Breast epithelium (tissue), 4 donors: ENCODE measurements at regions not wholly inside any gene's neighbourhood (a gene's known extent, or its start where the extent isn't known, plus 50 kb on each side); places are given as distances from the start of the nearest gene placed in this dataset.

Source experiments
- DNase-seq, 2 donors: peaks; one replicate each; pipeline ENCODE4 v3.0.0-alpha.2; 2019; ENCODE audit warnings: low spot score in 2 of 2
- H3K27ac ChIP-seq, 2 donors: fragments of 200-600 bp; sonication (generic) in 1 of 2; one replicate each; pipeline ENCODE4 v1.5.1; 2016 to 2019; ENCODE audit warnings: mild to moderate bottlenecking in 1 of 2
- H3K27me3 ChIP-seq, 2 donors: fragments of 200-600 bp; sonication (generic) in 1 of 2; one replicate each; pipeline versions ENCODE4 v1.5.1 to v1.6.0; 2017 to 2019; ENCODE audit warnings: control low read depth in 1 of 2, mild to moderate bottlenecking in 1 of 2
- H3K36me3 ChIP-seq: fragments of 200-600 bp; one replicate; pipeline ENCODE4 v1.5.1; 2019
- H3K4me1 ChIP-seq, 2 donors: fragments of 200-600 bp; sonication (generic); one replicate each; pipeline ENCODE4 v1.5.1; 2016 to 2019; ENCODE audit warnings: control low read depth in 1 of 2
- H3K4me3 ChIP-seq, 3 donors: fragments of 200-600 bp; sonication (generic); 1 replicate in 2 of 3; 2 replicates in 1 of 3; pipeline ENCODE4 v1.5.1; 2016 to 2019; ENCODE audit warnings: mild to moderate bottlenecking in 3 of 3, moderate library complexity in 2 of 3
- H3K9me3 ChIP-seq, 2 donors: fragments of 200-600 bp; sonication (generic) in 1 of 2; one replicate each; pipeline ENCODE4 v1.5.1; 2016 to 2019; ENCODE audit warnings: control low read depth in 1 of 2
- POLR2A ChIP-seq: fragments of 450-650 bp; IDR thresholded peaks from one replicate; pipeline ENCODE4 v1.6.1; 2016; ENCODE audit warnings: antibody characterized with exemption, mild to moderate bottlenecking, moderate library complexity
- POLR2AphosphoS5 ChIP-seq, 3 donors: sonication (generic); formaldehyde crosslinking; IDR thresholded peaks; one replicate each; pipeline ENCODE4 v1.6.1; 2017; ENCODE audit warnings: antibody characterized with exemption in 3 of 3
- intact Hi-C: fragments of 100-400 bp; cut with DNase I; formaldehyde crosslinking; loops from one replicate; pipeline ENCODE4 v1.15.1; 2023; ENCODE audit warnings: low total_unique reads
- TF ChIP-seq, protein P1 (sequence below), 3 donors: fragments of 450-650 bp; IDR thresholded peaks; one replicate each; pipeline ENCODE4 v1.5.1; 2016 to 2017; ENCODE audit warnings: antibody characterized with exemption in 3 of 3, mild to moderate bottlenecking in 3 of 3, moderate library complexity in 3 of 3

DNA sequence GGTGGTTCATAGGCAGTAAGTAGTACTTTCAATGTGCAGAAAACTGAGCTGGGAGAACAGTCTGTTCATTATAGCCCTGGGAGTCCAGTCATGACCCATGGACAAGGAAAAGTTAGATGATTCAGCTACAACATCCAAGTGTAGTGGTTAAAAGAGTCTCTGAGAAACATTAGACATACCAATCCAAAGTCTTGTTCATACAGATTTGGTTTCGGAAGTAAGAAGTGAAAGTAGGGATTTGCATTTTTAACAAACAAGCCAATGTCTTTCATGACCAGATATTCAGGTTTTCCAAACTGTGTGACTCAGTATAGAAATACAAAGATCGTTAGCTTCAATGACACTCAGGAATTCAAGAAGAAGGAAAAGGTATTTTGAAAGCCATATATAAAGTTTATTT, 345.3 kb downstream of the SLITRK1 start:
- Histone ChIP-seq H3K27ac (no peak overlapping the region), H3K36me3 (no peaks in the 10 kb centered on the region), H3K27me3 (no peaks in the 10 kb centered on the region), H3K4me3 (no peak overlapping the region), H3K4me1 (no peaks in the 10 kb centered on the region), H3K9me3 (peaks cover 8 to 17% of the 10 kb centered on the region in 2 donors)
- intact Hi-C loops = no loop called here
- no peak for TF ChIP-seq POLR2AphosphoS5 (IDR thresholded peaks at IDR 0.05)
- no peak for TF ChIP-seq POLR2A
- TF ChIP-seq, protein P1, sequence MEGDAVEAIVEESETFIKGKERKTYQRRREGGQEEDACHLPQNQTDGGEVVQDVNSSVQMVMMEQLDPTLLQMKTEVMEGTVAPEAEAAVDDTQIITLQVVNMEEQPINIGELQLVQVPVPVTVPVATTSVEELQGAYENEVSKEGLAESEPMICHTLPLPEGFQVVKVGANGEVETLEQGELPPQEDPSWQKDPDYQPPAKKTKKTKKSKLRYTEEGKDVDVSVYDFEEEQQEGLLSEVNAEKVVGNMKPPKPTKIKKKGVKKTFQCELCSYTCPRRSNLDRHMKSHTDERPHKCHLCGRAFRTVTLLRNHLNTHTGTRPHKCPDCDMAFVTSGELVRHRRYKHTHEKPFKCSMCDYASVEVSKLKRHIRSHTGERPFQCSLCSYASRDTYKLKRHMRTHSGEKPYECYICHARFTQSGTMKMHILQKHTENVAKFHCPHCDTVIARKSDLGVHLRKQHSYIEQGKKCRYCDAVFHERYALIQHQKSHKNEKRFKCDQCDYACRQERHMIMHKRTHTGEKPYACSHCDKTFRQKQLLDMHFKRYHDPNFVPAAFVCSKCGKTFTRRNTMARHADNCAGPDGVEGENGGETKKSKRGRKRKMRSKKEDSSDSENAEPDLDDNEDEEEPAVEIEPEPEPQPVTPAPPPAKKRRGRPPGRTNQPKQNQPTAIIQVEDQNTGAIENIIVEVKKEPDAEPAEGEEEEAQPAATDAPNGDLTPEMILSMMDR (IDR thresholded peaks at IDR 0.05) = no peak
- DNase-seq = no peak

- TF ChIP-seq, protein P1 (IDR thresholded peaks at IDR 0.05) = no peak
- TF ChIP-seq POLR2A = no peak
- intact Hi-C loops = no loop called here
- H3K4me3 ChIP-seq = no peak overlapping the region
- peaks cover 8 to 17% of the 10 kb centered on the region in 2 donors for H3K9me3 ChIP-seq
- no peak for DNase-seq
- no peaks in the 10 kb centered on the region for H3K4me1 ChIP-seq
- no peaks in the 10 kb centered on the region for H3K36me3 ChIP-seq
- H3K27me3 ChIP-seq = no peaks in the 10 kb centered on the region
- no peak overlapping the region for H3K27ac ChIP-seq
Observed at GRCh38 chr13:83536153-83536552, 346.1 kb downstream of the SLITRK1 start.

- no peak for TF ChIP-seq POLR2A
- TF ChIP-seq, protein P1 (IDR thresholded peaks at IDR 0.05) = no peak
- no peaks in the 10 kb centered on the region for H3K9me3 ChIP-seq
- no peaks in the 10 kb centered on the region for H3K4me1 ChIP-seq
- H3K27me3 ChIP-seq = no peaks in the 10 kb centered on the region
- DNase-seq = no peak
- intact Hi-C loops = no loop called here
- no peaks in the 10 kb centered on the region for H3K36me3 ChIP-seq
- H3K4me3 ChIP-seq = no peak overlapping the region
- no peak overlapping the region for H3K27ac ChIP-seq
Observed at GRCh38 chr13:83532809-83533208, 349.5 kb downstream of the SLITRK1 start.

GRCh38 chr13:83531022-83531421, 351.3 kb downstream of the SLITRK1 start:
- no peak for DNase-seq
- intact Hi-C loops = no loop called here
- no peaks in the 10 kb centered on the region for H3K9me3 ChIP-seq
- TF ChIP-seq POLR2A (no peak), POLR2AphosphoS5 (IDR thresholded peaks at IDR 0.05) (no peak)
- TF ChIP-seq, protein P1 (IDR thresholded peaks at IDR 0.05) = no peak
- H3K27ac ChIP-seq = no peak overlapping the region
- H3K27me3 ChIP-seq = no peaks in the 10 kb centered on the region
- H3K36me3 ChIP-seq = no peaks in the 10 kb centered on the region
- no peak overlapping the region for H3K4me3 ChIP-seq
- H3K4me1 ChIP-seq = no peaks in the 10 kb centered on the region

- Histone ChIP-seq H3K27me3 (no peaks in the 10 kb centered on the region), H3K27ac (no peak overlapping the region), H3K9me3 (no peaks in the 10 kb centered on the region), H3K4me1 (no peaks in the 10 kb centered on the region), H3K4me3 (no peak overlapping the region), H3K36me3 (no peaks in the 10 kb centered on the region)
- DNase-seq = no peak
- no peak for TF ChIP-seq POLR2AphosphoS5 (IDR thresholded peaks at IDR 0.05)
- TF ChIP-seq, protein P1 (IDR thresholded peaks at IDR 0.05) = no peak
- no peak for TF ChIP-seq POLR2A
- intact Hi-C loops = no loop called here
Observed at GRCh38 chr13:83516781-83517180, 365.5 kb downstream of the SLITRK1 start.
